ENCODE measurements at regions not wholly inside any gene's neighbourhood (a gene's known extent, or its start where the extent isn't known, plus 50 kb on each side); places are given as distances from the start of the nearest gene placed in this dataset.

DNA sequence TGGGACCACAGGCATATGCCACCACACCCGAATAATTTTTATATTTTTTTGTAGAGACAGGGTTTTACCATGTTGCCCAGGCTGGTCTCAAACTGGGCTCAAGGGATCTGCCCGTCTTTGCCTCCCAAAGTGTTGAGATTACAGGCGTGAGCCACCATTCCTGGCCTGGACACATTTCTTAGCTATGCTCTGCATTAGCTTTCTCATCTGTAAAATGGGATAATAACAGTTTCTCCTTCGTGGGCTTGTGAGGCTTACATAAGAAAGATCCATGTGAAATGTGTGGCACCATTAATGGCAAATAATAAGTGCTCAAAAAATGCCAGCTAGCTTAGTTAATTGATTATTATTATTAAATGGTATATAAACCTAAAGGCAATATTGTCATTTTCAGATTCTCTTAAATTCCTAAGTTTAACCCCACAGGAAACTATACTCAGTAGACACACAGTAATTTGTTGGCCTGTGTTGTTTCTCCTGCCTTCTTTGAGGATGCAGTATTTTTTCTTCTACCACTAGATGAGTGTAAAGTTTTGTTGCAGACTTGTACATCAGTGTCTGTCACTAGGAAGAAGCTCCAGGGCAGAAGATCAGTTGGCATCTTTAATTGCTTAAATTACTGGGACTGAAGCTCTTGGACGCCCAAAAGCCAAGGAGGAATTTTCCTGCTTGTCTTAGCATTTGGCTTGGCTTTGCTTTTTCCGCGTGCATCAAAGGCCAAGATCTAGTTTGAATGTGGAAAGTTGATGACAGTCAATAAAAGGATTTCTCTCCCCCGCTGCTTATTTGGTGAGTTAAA lies 162.3 kb upstream of the ZNF217 start:
- TF ChIP-seq POLR2A (IDR thresholded peaks at IDR 0.05; ENCODE audit: low read depth): no peak
- no peak for TF ChIP-seq CTCF (IDR thresholded peaks at IDR 0.05)
- no peak for TF ChIP-seq POLR2AphosphoS5 (IDR thresholded peaks at IDR 0.05)
- no peak for TF ChIP-seq EP300 (IDR thresholded peaks at IDR 0.05)
